Liver (tissue), 7 donors: ENCODE measurements at regions not wholly inside any gene's neighbourhood (a gene's known extent, or its start where the extent isn't known, plus 50 kb on each side); places are given as distances from the start of the nearest gene placed in this dataset.

Experiments
- DNase-seq: peaks from one replicate; pipeline ENCODE4 v3.0.0-alpha.2; 2017; ENCODE audit warnings: low spot score
- H3K27ac ChIP-seq, 2 donors: one replicate each; pipeline ENCODE4 v1.7.0; 2013; ENCODE audit warnings: inconsistent platforms in 2 of 2, low read length in 2 of 2, control low read depth in 1 of 2, low read depth in 1 of 2, mild to moderate bottlenecking in 1 of 2
- H3K27me3 ChIP-seq, 4 donors: one replicate each; pipeline versions ENCODE4 v1.6.1 to v1.7.0; 2013; ENCODE audit warnings: low read length in 3 of 4, inconsistent platforms in 1 of 4, mild to moderate bottlenecking in 1 of 4, moderate library complexity in 1 of 4; ENCODE audit not compliant: control insufficient read depth in 4 of 4, insufficient read depth in 4 of 4
- H3K36me3 ChIP-seq, 4 donors: one replicate each; pipeline versions ENCODE4 v1.6.1 to v1.7.0; 2013; ENCODE audit warnings: low read length in 3 of 4, mild to moderate bottlenecking in 3 of 4, low read depth in 1 of 4, moderate library complexity in 1 of 4; ENCODE audit not compliant: control insufficient read depth in 4 of 4, insufficient read depth in 3 of 4
- H3K4me1 ChIP-seq, 4 donors: one replicate each; pipeline versions ENCODE4 v1.6.1 to v1.7.0; 2013; ENCODE audit warnings: low read length in 3 of 4, mild to moderate bottlenecking in 3 of 4, moderate library complexity in 1 of 4; ENCODE audit not compliant: control insufficient read depth in 4 of 4, insufficient read depth in 4 of 4
- H3K4me3 ChIP-seq, 3 donors: one replicate each; pipeline versions ENCODE4 v1.6.1 to v1.7.0; 2013; ENCODE audit warnings: low read length in 3 of 3, control low read depth in 1 of 3, low read depth in 1 of 3, mild to moderate bottlenecking in 1 of 3
- H3K9ac ChIP-seq, 2 donors: one replicate each; pipeline ENCODE4 v1.7.0; 2013; ENCODE audit warnings: low read length in 2 of 2, mild to moderate bottlenecking in 2 of 2, moderate library complexity in 2 of 2, control low read depth in 1 of 2, low read depth in 1 of 2
- H3K9me3 ChIP-seq, 4 donors: one replicate each; pipeline versions ENCODE4 v1.6.1 to v1.7.0; 2013; ENCODE audit warnings: low read length in 3 of 4; ENCODE audit not compliant: control insufficient read depth in 4 of 4
- ATF3 ChIP-seq: IDR thresholded peaks from 2 replicates; pipeline ENCODE4 v1.6.1; 2016; ENCODE audit warnings: antibody characterized with exemption
- EGR1 ChIP-seq, 2 donors: IDR thresholded peaks; 2 replicates each; pipeline ENCODE4 v1.6.1; 2016 to 2018; ENCODE audit warnings: antibody characterized with exemption in 2 of 2, low read depth in 2 of 2
- FOXA1 ChIP-seq: IDR thresholded peaks from 2 replicates; pipeline ENCODE4 v1.6.1; 2016; ENCODE audit warnings: antibody characterized with exemption
- FOXA2 ChIP-seq: IDR thresholded peaks from 2 replicates; pipeline ENCODE4 v1.6.1; 2016; ENCODE audit warnings: antibody characterized with exemption
- GABPA ChIP-seq, 2 donors: IDR thresholded peaks in 1 of 2; conservative IDR thresholded peaks in 1 of 2; 2 replicates each; pipeline ENCODE4 v1.6.1; 2016; ENCODE audit warnings: antibody characterized with exemption in 2 of 2, mild to moderate bottlenecking in 1 of 2, moderate library complexity in 1 of 2
- HNF4A ChIP-seq, 2 donors: conservative IDR thresholded peaks; 2 replicates each; pipeline ENCODE4 v1.6.1; 2016; ENCODE audit warnings: antibody characterized with exemption in 2 of 2, mild to moderate bottlenecking in 2 of 2
- HNF4G ChIP-seq: IDR thresholded peaks from 2 replicates; pipeline ENCODE4 v1.6.1; 2016; ENCODE audit warnings: antibody characterized with exemption
- JUND ChIP-seq, 2 donors: IDR thresholded peaks; 2 replicates each; pipeline ENCODE4 v1.6.1; 2016; ENCODE audit warnings: antibody characterized with exemption in 2 of 2
- MAX ChIP-seq: IDR thresholded peaks from 2 replicates; pipeline ENCODE4 v1.6.1; 2016; ENCODE audit warnings: antibody characterized with exemption
- NR2F2 ChIP-seq: IDR thresholded peaks from 2 replicates; pipeline ENCODE4 v1.6.1; 2016; ENCODE audit warnings: antibody characterized with exemption
- RAD21 ChIP-seq, 2 donors: IDR thresholded peaks; 2 replicates each; pipeline ENCODE4 v1.6.1; 2016; ENCODE audit warnings: antibody characterized with exemption in 2 of 2, mild to moderate bottlenecking in 2 of 2
- REST ChIP-seq: IDR thresholded peaks from 2 replicates; pipeline ENCODE4 v1.6.1; 2016; ENCODE audit warnings: antibody characterized with exemption, mild to moderate bottlenecking
- TAF1 ChIP-seq: conservative IDR thresholded peaks from 2 replicates; pipeline ENCODE4 v1.6.1; 2016; ENCODE audit warnings: antibody characterized with exemption, mild to moderate bottlenecking
- ZBTB33 ChIP-seq: IDR thresholded peaks from 2 replicates; pipeline ENCODE4 v1.6.1; 2016; ENCODE audit warnings: antibody characterized with exemption
- WGBS: extraction: QIAGEN DNeasy Blood & Tissue Kit; methylation state at CpG from one replicate; pipeline ENCODE4 v1.1.7; 2013; 5-methylcytosine and 5-hydroxymethylcytosine counted together
- donor health status: healthy.
- donor health status: healthy.
- donor health status: healthy.
- donor health status: healthy.

GRCh38 chr3:24838533-24838932 is 343.9 kb upstream of the THRB start:
- no peak for DNase-seq
- Histone ChIP-seq H3K27ac (no peak overlapping the region), H3K27me3 (peaks cover 0 to 5% (median 0%) of the 10 kb centered on the region in 4 donors), H3K36me3 (no peaks in the 10 kb centered on the region), H3K4me1 (peaks cover 0 to 4% (median 1%) of the 10 kb centered on the region in 4 donors), H3K9ac (no peak overlapping the region), H3K9me3 (no peaks in the 10 kb centered on the region), H3K4me3 (no peak overlapping the region)
- no peak for TF ChIP-seq FOXA1
- TF ChIP-seq EGR1 (IDR thresholded peaks at IDR 0.05; ENCODE audit: low read depth in 2 of 2) = no peak
- no peak for TF ChIP-seq ZBTB33

GRCh38 chr3:24843955-24844354 is 349.3 kb upstream of the THRB start:
- no peaks in the 10 kb centered on the region for H3K36me3 ChIP-seq
- peaks cover 0 to 4% (median 1%) of the 10 kb centered on the region in 4 donors for H3K4me1 ChIP-seq
- no peaks in the 10 kb centered on the region for H3K27me3 ChIP-seq
- no peaks in the 10 kb centered on the region for H3K9me3 ChIP-seq
- H3K27ac ChIP-seq = no peak overlapping the region
- WGBS = 71% methylated on average over 2 of the region's 2 CpGs
- H3K4me3 ChIP-seq = no peak overlapping the region
- H3K9ac ChIP-seq = no peak overlapping the region
- DNase-seq = no peak
- TF ChIP-seq RAD21 (IDR thresholded peaks at IDR 0.05) (no peak), EGR1 (IDR thresholded peaks at IDR 0.05; ENCODE audit: low read depth in 2 of 2) (no peak), FOXA2 (no peak)

- no peak overlapping the region for H3K9ac ChIP-seq
- 64% methylated on average over 3 of the region's 3 CpGs for WGBS
- no peak overlapping the region for H3K27ac ChIP-seq
- no peaks in the 10 kb centered on the region for H3K4me1 ChIP-seq
- no peak for TF ChIP-seq HNF4A (conservative IDR thresholded peaks at IDR 0.05)
- no peak for TF ChIP-seq MAX
- TF ChIP-seq ZBTB33 = no peak
- no peak for TF ChIP-seq GABPA (IDR thresholded peaks at IDR 0.05 in 1 of 2, conservative IDR thresholded peaks at IDR 0.05 in 1 of 2)
- TF ChIP-seq EGR1 (IDR thresholded peaks at IDR 0.05; ENCODE audit: low read depth in 2 of 2) = no peak
- no peak for TF ChIP-seq REST
- TF ChIP-seq ATF3 = no peak
- TF ChIP-seq FOXA2 = no peak
- no peak for TF ChIP-seq JUND (IDR thresholded peaks at IDR 0.05)
- TF ChIP-seq NR2F2 = no peak
- TF ChIP-seq HNF4G = no peak
- no peak for TF ChIP-seq TAF1
- no peak for DNase-seq
- no peaks in the 10 kb centered on the region for H3K9me3 ChIP-seq
- no peaks in the 10 kb centered on the region for H3K27me3 ChIP-seq
- no peak overlapping the region for H3K4me3 ChIP-seq
- no peaks in the 10 kb centered on the region for H3K36me3 ChIP-seq
Measured at GRCh38 chr3:24845524-24846155, 351.0 kb upstream of the THRB start.
